ENCODE measurements at regions not wholly inside any gene's neighbourhood (a gene's known extent, or its start where the extent isn't known, plus 50 kb on each side); places are given as distances from the start of the nearest gene placed in this dataset.
"Not testable (repeated sequence)": the region's sequence is repeated elsewhere in the genome, so short reads cannot be mapped to it uniquely, and the experiment has no call there.

DNA sequence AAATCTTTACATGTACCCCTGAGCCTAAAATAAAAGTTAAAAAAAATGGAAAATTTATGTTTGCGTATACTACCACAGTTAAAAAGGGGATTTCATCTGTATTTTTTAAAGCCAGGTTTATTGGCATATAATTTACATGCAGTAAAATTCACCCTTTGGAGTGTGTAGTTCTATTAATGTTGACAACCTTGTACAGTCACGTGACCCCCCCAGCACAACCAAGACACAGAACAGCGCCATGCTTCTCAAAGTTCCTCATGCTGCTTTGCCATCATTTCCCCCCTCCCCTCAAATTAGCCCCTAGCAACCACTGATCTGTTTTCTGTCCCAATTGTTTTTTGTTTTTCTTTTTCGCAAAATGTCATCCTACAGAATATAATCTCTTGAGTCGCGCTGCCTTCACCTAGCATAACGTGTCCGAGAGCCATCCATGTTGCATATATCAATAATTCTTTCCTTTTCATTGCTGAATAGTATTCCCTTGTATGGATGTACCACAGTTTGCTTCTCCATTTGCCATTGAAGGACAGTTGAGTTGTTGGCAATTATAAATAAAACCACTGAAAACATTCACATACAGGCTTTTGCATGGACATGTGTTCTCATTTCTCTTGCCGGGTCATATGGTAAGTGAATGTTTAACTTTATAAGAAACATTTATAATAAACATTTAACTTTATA lies 105.3 kb downstream of the LHX2 start:
- H3K27ac ChIP-seq, result no peak overlapping the region
- ChIA-PET POLR2A (ENCODE audit: low non-redundant PET) (no interaction called here), CTCF (interaction anchor here (1.9 to 2.1 kb wide), 2 partner anchors 10 to 76 kb away, joined by 5 to 11 read pairs; no protein-coding TSS in a partner anchor)
- no peak for DNase-seq (ENCODE audit: low spot score)
- TF ChIP-seq, protein P1, sequence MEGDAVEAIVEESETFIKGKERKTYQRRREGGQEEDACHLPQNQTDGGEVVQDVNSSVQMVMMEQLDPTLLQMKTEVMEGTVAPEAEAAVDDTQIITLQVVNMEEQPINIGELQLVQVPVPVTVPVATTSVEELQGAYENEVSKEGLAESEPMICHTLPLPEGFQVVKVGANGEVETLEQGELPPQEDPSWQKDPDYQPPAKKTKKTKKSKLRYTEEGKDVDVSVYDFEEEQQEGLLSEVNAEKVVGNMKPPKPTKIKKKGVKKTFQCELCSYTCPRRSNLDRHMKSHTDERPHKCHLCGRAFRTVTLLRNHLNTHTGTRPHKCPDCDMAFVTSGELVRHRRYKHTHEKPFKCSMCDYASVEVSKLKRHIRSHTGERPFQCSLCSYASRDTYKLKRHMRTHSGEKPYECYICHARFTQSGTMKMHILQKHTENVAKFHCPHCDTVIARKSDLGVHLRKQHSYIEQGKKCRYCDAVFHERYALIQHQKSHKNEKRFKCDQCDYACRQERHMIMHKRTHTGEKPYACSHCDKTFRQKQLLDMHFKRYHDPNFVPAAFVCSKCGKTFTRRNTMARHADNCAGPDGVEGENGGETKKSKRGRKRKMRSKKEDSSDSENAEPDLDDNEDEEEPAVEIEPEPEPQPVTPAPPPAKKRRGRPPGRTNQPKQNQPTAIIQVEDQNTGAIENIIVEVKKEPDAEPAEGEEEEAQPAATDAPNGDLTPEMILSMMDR (conservative IDR thresholded peaks at IDR 0.05; ENCODE audit: low read depth), result no peak

DNA sequence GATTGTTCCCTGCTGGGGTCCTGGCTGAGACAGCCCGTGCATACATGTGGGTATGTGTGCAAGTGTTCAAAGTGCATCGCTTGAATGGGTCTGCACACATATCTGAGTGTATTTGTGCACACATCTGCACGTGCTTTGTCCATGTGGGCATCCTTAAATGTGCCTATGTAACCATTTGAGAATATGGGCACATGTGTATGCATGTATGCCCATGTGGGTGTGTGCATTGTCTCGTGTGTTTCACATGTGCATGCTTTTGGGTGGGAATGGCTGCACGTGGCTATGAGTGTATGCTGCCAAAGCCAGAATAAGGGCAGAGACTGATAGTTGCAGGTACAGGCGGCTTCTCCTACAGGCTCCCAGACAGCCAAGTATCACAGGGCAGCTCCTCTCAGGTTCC lies 107.3 kb downstream of the LHX2 start:
- POLR2A ChIA-PET (ENCODE audit: low non-redundant PET), result no interaction called here
- TF ChIP-seq, protein P1 (conservative IDR thresholded peaks at IDR 0.05; ENCODE audit: low read depth), result no peak
- H3K27ac ChIP-seq, result no peak overlapping the region
- CTCF ChIA-PET, result no interaction called here
- no peak for DNase-seq (ENCODE audit: low spot score)

DNA sequence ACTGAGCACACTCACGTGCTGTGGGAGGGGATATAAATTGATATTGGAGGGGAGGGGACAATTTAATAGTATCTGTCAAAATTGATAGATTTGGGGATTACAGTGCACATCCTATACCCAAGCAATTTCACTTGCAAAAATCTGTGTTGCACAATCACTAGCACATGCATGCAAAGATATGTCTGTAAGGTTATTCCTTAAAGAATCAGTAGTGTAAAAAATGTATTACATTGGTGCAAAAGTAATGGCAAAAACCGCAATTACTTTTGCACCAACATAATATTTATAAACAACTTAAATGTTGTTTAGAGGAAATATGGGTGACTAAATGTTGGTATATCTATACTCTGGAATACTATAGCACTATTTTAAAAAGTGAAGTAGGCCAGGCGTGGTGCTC lies 108.7 kb downstream of the LHX2 start:
- TF ChIP-seq, protein P1 (conservative IDR thresholded peaks at IDR 0.05; ENCODE audit: low read depth), result no peak
- DNase-seq (ENCODE audit: low spot score), result no peak
- ChIA-PET CTCF (interaction anchor here (0.7 to 0.9 kb wide), 3 partner anchors 10 to 499 kb away, joined by 3 to 4 read pairs (median 4); no protein-coding TSS in a partner anchor), POLR2A (ENCODE audit: low non-redundant PET) (no interaction called here)
- no peak overlapping the region for H3K27ac ChIP-seq

DNA sequence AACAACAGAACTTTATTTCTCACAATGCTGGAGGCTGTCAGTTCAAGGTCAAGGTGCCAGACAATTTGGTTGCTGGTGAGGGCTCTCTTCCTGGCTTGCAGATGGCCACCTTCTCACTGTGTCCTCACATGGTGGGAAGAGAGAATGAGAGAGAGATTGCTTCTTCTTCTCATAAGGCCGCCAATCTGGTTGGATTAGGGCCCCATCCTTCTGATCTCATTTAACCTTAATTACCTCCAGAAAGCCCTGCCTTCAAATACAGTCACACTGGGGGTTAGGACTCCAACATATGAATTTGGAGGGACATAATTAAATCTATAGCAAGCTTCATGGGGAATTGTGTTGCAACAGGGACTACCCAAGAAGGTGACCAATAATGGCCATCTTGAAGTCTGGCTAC lies 110.2 kb downstream of the LHX2 start:
- no peak overlapping the region for H3K27ac ChIP-seq
- no peak for DNase-seq (ENCODE audit: low spot score)
- POLR2A ChIA-PET (ENCODE audit: low non-redundant PET), result interaction anchor here (0.6 kb wide), 1 partner anchor 746 kb away, joined by 3 read pairs; no protein-coding TSS in a partner anchor
- CTCF ChIA-PET, result interaction anchor here (0.7 kb wide), 1 partner anchor 208 kb away, joined by 3 read pairs; no protein-coding TSS in a partner anchor
- TF ChIP-seq, protein P1 (conservative IDR thresholded peaks at IDR 0.05; ENCODE audit: low read depth), result no peak

DNA sequence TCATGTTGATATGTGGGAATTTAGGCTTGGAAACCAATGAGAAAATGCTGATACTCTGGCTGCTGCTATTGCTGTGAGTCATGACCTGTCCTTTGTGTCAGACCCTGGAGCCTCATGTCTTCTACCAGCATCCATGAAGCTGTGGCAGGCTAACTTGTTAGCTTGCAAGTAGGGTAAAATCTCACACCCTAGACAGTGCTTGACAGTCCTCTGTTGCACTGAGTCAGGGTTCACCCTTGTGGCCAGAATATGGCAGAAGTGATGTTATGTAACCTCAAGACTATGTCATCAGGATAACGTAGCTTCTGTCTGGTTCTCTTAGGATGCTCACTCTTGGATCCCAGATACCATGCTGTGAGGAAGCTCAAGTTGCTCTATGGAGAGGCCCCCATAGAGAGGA lies 110.8 kb downstream of the LHX2 start:
- DNase-seq (ENCODE audit: low spot score), result no peak
- ChIA-PET CTCF (interaction anchor here (0.6 to 0.7 kb wide), 2 partner anchors 208 to 847 kb away, joined by 3 read pairs; no protein-coding TSS in a partner anchor), POLR2A (ENCODE audit: low non-redundant PET) (no interaction called here)
- H3K27ac ChIP-seq, result no peak overlapping the region
- TF ChIP-seq, protein P1 (conservative IDR thresholded peaks at IDR 0.05; ENCODE audit: low read depth), result no peak

DNA sequence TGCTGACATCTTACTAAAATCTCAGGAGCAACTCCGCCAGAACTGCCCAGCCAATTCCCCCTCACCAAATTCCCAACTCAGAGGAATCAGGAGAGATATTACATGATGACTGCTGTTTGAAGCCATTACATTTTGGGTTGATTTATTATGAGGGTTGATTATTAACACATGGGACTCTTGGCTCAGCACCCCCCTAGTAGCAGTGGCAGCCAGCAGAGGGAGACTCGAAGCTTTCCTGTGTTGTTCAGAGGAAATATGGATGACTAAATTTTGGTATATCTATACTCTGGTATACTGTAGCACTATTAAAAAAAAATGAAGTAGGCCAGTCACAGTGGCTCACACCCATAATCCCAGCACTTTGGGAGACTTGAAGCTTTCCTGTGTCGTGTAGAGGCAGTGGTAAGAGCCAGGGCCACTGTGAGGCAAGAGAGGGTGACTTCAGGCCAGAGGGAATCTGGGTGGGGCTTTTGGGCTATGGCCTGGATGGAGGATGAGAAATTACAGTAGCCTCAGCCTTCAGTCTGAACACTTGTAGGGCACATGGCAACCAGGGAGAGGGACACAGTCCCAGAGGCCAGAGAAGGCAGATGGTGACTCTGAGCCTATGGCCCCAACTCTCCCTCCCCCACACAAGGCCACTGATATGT lies 111.4 kb downstream of the LHX2 start:
- TF ChIP-seq, protein P1 (conservative IDR thresholded peaks at IDR 0.05; ENCODE audit: low read depth), result peak; percentile 19; the same call in 1 of the 2 replicates
- DNase-seq (ENCODE audit: low spot score), result no peak
- ChIA-PET POLR2A (ENCODE audit: low non-redundant PET) (no interaction called here), CTCF (interaction anchor here (0.5 to 0.7 kb wide), 3 partner anchors 186 to 848 kb away, joined by 3 to 4 read pairs (median 3); no protein-coding TSS in a partner anchor)
- no peak overlapping the region for H3K27ac ChIP-seq

DNA sequence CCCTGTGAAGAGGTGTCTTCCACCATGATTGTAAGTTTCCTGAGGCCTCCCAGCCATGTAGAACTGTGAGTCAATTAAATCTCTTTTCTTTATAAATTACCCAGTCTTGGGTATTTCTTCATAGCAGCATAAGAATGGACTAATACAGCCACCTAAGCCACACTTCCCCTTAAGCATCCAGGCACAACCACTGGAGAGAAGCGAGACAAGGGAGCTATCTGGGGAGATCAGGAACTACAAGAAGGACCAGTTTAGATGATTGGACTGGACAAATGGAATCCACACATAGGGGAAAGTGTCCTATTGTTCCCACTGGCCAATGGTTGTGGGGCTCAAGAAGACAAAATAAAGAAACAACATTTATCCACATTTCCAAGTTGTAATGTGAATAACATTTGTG lies 112.1 kb downstream of the LHX2 start:
- DNase-seq (ENCODE audit: low spot score); H3K27ac ChIP-seq; POLR2A ChIA-PET (ENCODE audit: low non-redundant PET): not testable (repeated sequence)
- CTCF ChIA-PET, result interaction anchor here (0.7 kb wide), 2 partner anchors 18 to 89 kb away, joined by 3 read pairs; no protein-coding TSS in a partner anchor

Measured in RWPE1 (cell line).